Endothelial cell of umbilical vein (primary cell): ENCODE measurements at regions not wholly inside any gene's neighbourhood (a gene's known extent, or its start where the extent isn't known, plus 50 kb on each side); places are given as distances from the start of the nearest gene placed in this dataset.

Experiments
- BruUV-seq: library from RNA; stranded (reverse); fragments of 400-500 nt; replicated peaks from 2 replicates; lab custom pipeline; 2021; lab: Mats Ljungman, UMichigan
- CTCF ChIA-PET: fragments of 300-600, 350-600 bp; sonication (Branson Sonifier 250); formaldehyde crosslinking; loops from one replicate; lab custom pipeline; 2021; ENCODE audit warnings: antibody characterized with exemption, inconsistent platforms; lab: Charles Lee
- POLR2A ChIA-PET: fragments of 300-600, 350-600 bp; sonication (Branson Sonifier 250); formaldehyde crosslinking; loops from one replicate; lab custom pipeline; 2021; ENCODE audit warnings: antibody characterized with exemption, inconsistent platforms; lab: Charles Lee
- DNase-seq: peaks from one replicate; pipeline ENCODE4 v3.0.0-alpha.2; 2011; ENCODE audit warnings: low read depth, low spot score
- FAIRE-seq: peaks from 2 replicates; lab custom pipeline; 2011; peaks lifted over from hg19 to GRCh38; lab: Jason Lieb, UNC
- H2AFZ ChIP-seq: 2 replicates; pipeline ENCODE4 v1.6.0; 2012; ENCODE audit warnings: low read depth, low read length, control low read depth, inconsistent platforms
- H3K27ac ChIP-seq: 2 replicates; pipeline ENCODE4 v1.5.1; 2011; ENCODE audit warnings: low read depth, mild to moderate bottlenecking, control low read depth, low read length, moderate library complexity; ENCODE audit not compliant: insufficient read depth
- H3K27me3 ChIP-seq, 2 experiments: 2 replicates each; pipeline versions ENCODE4 v1.6.0 to v1.6.1; 2011; ENCODE audit warnings: low read length in 2 of 2, mixed read lengths in 1 of 2; ENCODE audit not compliant: control insufficient read depth in 2 of 2, insufficient read depth in 2 of 2
- H3K36me3 ChIP-seq, 2 experiments: 2 replicates in 1 of 2; 3 replicates in 1 of 2; pipeline ENCODE4 v1.5.1; 2011; ENCODE audit warnings: low read length in 2 of 2, mild to moderate bottlenecking in 1 of 2, moderate library complexity in 1 of 2; ENCODE audit not compliant: control insufficient read depth in 2 of 2, insufficient read depth in 2 of 2; ENCODE audit errors: extremely low read depth in 1 of 2
- H3K4me1 ChIP-seq: 3 replicates; pipeline ENCODE4 v1.5.1; 2011; ENCODE audit warnings: mild to moderate bottlenecking, low read length; ENCODE audit not compliant: control insufficient read depth, insufficient read depth; ENCODE audit errors: extremely low read depth
- H3K4me2 ChIP-seq: 2 replicates; pipeline ENCODE4 v1.6.1; 2011; ENCODE audit warnings: low read length, control low read depth, mixed read lengths; ENCODE audit not compliant: insufficient read depth
- H3K4me3 ChIP-seq, 3 experiments: fragments of 200-600 bp in 1 of 3; sonication (generic), shearing (Covaris generic) in 1 of 3; replicated peaks in 1 of 3; 2 replicates each; pipeline ENCODE4 v1.5.1; 2011 to 2016; ENCODE audit warnings: control low read depth in 3 of 3, low read length in 3 of 3, mild to moderate bottlenecking in 2 of 3, inconsistent platforms in 1 of 3, low read depth in 1 of 3, moderate library complexity in 1 of 3; ENCODE audit not compliant: insufficient read depth in 1 of 3
- H3K79me2 ChIP-seq: 2 replicates; pipeline ENCODE4 v1.6.0; 2012; ENCODE audit warnings: low read length, inconsistent platforms; ENCODE audit not compliant: control insufficient read depth, insufficient read depth
- H3K9ac ChIP-seq: replicated peaks from 2 replicates; pipeline ENCODE3; 2011; ENCODE audit warnings: low read length, control low read depth; ENCODE audit not compliant: insufficient read depth; ENCODE audit errors: extremely low read depth
- H3K9me1 ChIP-seq: replicated peaks from 3 replicates; pipeline ENCODE4 v1.6.0; 2011; ENCODE audit warnings: mild to moderate bottlenecking, low read length; ENCODE audit not compliant: control insufficient read depth, insufficient read depth; ENCODE audit errors: extremely low read depth
- H3K9me3 ChIP-seq: replicated peaks from 2 replicates; pipeline ENCODE4 v1.5.1; 2012; ENCODE audit warnings: low read length, inconsistent platforms; ENCODE audit not compliant: control insufficient read depth, insufficient read depth
- H4K20me1 ChIP-seq: replicated peaks from 2 replicates; pipeline ENCODE3; 2011; ENCODE audit warnings: mild to moderate bottlenecking, low read length; ENCODE audit not compliant: control insufficient read depth, insufficient read depth; ENCODE audit errors: extremely low read depth
- EZH2 ChIP-seq: IDR thresholded peaks from 2 replicates; pipeline ENCODE4 v1.6.1; 2012; ENCODE audit warnings: borderline replicate concordance, low read depth, mild to moderate bottlenecking, moderate library complexity, low read length, inconsistent platforms; ENCODE audit not compliant: severe bottlenecking
- FOS ChIP-seq: IDR thresholded peaks from 2 replicates; pipeline ENCODE4 v1.6.1; 2011; ENCODE audit warnings: mild to moderate bottlenecking, low read length, moderate library complexity, borderline replicate concordance; ENCODE audit not compliant: insufficient read depth
- GATA2 ChIP-seq: IDR thresholded peaks from 2 replicates; pipeline ENCODE4 v1.7.0; 2011; ENCODE audit warnings: low read depth, mild to moderate bottlenecking, moderate library complexity, mixed read lengths, low read length; ENCODE audit not compliant: insufficient read length, insufficient read depth
- JUN ChIP-seq: IDR thresholded peaks from 2 replicates; pipeline ENCODE4 v1.6.1; 2011; ENCODE audit warnings: borderline replicate concordance, low read depth; ENCODE audit not compliant: insufficient read length, insufficient read depth
- MYC ChIP-seq: IDR thresholded peaks from one replicate; pipeline ENCODE4 v1.6.1; 2011; ENCODE audit warnings: mild to moderate bottlenecking, low read depth, low read length
- POLR2A ChIP-seq: IDR thresholded peaks from 2 replicates; pipeline ENCODE4 v1.6.1; 2012; ENCODE audit warnings: low read depth, mild to moderate bottlenecking, control low read depth, low read length
- POLR2AphosphoS5 ChIP-seq: IDR thresholded peaks from 2 replicates; pipeline ENCODE4 v1.6.1; 2012; ENCODE audit warnings: low read depth, mild to moderate bottlenecking, control low read depth, low read length, moderate library complexity; ENCODE audit not compliant: insufficient read depth
- dilution Hi-C: fragments of 300-500 bp; cut with MboI; formaldehyde crosslinking; loops from one replicate; pipeline ENCODE4 v1.15.0; 2019; ENCODE audit warnings: low sequenced_read_pairs; ENCODE audit not compliant: extremely low pct_ligation_motif_present
- intact Hi-C: fragments of 100-400 bp; cut with micrococcal nuclease; formaldehyde crosslinking; loops from one replicate; pipeline ENCODE4 v1.10.0; 2022
- TF ChIP-seq, protein P1 (sequence below), 2 donors: IDR thresholded peaks; 1 replicate in 1 of 2; 2 replicates in 1 of 2; pipeline ENCODE4 v1.5.1; 2011; ENCODE audit warnings: low read length in 2 of 2, mild to moderate bottlenecking in 2 of 2, moderate library complexity in 2 of 2, control low read depth in 1 of 2, inconsistent platforms in 1 of 2, low read depth in 1 of 2; ENCODE audit not compliant: insufficient read depth in 1 of 2; ENCODE audit errors: extremely low read depth in 1 of 2
- TF ChIP-seq, protein P2 (sequence below): IDR thresholded peaks from 2 replicates; pipeline ENCODE4 v1.6.1; 2011; ENCODE audit not compliant: insufficient read depth, insufficient read length

DNA sequence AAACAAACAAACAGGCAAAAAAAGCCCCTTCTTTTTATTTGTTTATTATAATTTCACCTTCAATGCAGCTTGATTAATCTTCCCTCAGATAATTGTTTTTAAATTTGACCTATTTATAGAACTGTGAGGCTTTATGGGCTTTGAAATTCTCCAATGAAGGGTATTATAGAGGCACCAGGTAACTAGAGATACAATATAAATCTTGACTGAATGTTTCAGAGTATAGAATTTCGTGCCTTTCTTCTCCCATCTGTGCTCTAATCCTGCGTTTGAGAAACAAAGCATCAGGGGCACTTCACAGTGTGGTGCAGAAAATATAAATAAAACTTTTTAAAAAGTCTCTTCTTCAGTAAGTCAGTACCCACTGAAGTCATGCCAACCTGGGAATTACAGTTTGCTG, 120.9 kb downstream of the ANKRD50 start:
- Histone ChIP-seq H3K9me1 (no peaks in the 10 kb centered on the region), H3K36me3 (no peaks in the 10 kb centered on the region), H3K4me3 (no peak overlapping the region), H4K20me1 (no peaks in the 10 kb centered on the region), H3K79me2 (no peaks in the 10 kb centered on the region), H3K27ac (no peak overlapping the region), H3K9ac (no peak overlapping the region), H3K4me2 (no peak overlapping the region), H3K4me1 (no peaks in the 10 kb centered on the region), H3K9me3 (no peaks in the 10 kb centered on the region), H2AFZ (no peak overlapping the region), H3K27me3 (no peaks in the 10 kb centered on the region)
- BruUV-seq = no TSS peak
- POLR2A ChIA-PET = no interaction called here
- FAIRE-seq (no peak), DNase-seq (no peak)
- TF ChIP-seq, protein P1, sequence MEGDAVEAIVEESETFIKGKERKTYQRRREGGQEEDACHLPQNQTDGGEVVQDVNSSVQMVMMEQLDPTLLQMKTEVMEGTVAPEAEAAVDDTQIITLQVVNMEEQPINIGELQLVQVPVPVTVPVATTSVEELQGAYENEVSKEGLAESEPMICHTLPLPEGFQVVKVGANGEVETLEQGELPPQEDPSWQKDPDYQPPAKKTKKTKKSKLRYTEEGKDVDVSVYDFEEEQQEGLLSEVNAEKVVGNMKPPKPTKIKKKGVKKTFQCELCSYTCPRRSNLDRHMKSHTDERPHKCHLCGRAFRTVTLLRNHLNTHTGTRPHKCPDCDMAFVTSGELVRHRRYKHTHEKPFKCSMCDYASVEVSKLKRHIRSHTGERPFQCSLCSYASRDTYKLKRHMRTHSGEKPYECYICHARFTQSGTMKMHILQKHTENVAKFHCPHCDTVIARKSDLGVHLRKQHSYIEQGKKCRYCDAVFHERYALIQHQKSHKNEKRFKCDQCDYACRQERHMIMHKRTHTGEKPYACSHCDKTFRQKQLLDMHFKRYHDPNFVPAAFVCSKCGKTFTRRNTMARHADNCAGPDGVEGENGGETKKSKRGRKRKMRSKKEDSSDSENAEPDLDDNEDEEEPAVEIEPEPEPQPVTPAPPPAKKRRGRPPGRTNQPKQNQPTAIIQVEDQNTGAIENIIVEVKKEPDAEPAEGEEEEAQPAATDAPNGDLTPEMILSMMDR (IDR thresholded peaks at IDR 0.05; ENCODE audit: extremely low read depth in 1 of 2, insufficient read depth in 1 of 2, low read depth in 1 of 2, low read length in 2 of 2) = no peak
- TF ChIP-seq FOS = no peak
- no peak for TF ChIP-seq POLR2A
- no peak for TF ChIP-seq MYC
- TF ChIP-seq, protein P2, sequence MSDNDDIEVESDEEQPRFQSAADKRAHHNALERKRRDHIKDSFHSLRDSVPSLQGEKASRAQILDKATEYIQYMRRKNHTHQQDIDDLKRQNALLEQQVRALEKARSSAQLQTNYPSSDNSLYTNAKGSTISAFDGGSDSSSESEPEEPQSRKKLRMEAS = no peak
- TF ChIP-seq GATA2 = no peak
- no peak for TF ChIP-seq EZH2
- TF ChIP-seq POLR2AphosphoS5 = no peak
- TF ChIP-seq JUN = no peak
- dilution Hi-C loops (no loop called here), intact Hi-C loops (no loop called here)
- CTCF ChIA-PET = no interaction called here
